AG04449 (cell line): ENCODE measurements at regions not wholly inside any gene's neighbourhood (a gene's known extent, or its start where the extent isn't known, plus 50 kb on each side); places are given as distances from the start of the nearest gene placed in this dataset.
A peak's percentile ranks its signal among the peaks of the same experiment; 100 is the strongest.

Experiments
- CTCF ChIA-PET: fragments of 350-600 bp; formaldehyde crosslinking; extraction: SDS; loops from one replicate; lab custom pipeline; 2021; ENCODE audit warnings: antibody characterized with exemption; lab: Yijun Ruan, JAX
- POLR2A ChIA-PET: fragments of 400-600, 350-600 bp; formaldehyde crosslinking; extraction: SDS; loops from one replicate; lab custom pipeline; 2020; ENCODE audit warnings: antibody characterized with exemption, inconsistent platforms; lab: Yijun Ruan, JAX
- DNase-seq: peaks from one replicate; pipeline ENCODE4 v3.0.0-alpha.2; 2010; ENCODE audit warnings: low read depth, low spot score
- H3K4me3 ChIP-seq: 2 replicates; pipeline ENCODE4 v1.5.1; 2011; ENCODE audit warnings: low read depth, mild to moderate bottlenecking, control low read depth, low read length
- TF ChIP-seq, protein P1 (sequence below): IDR thresholded peaks from one replicate; pipeline ENCODE4 v1.5.1; 2011; ENCODE audit warnings: mild to moderate bottlenecking, moderate library complexity, low read length, control low read depth, inconsistent platforms; ENCODE audit not compliant: insufficient read depth; ENCODE audit errors: missing control alignments

DNA sequence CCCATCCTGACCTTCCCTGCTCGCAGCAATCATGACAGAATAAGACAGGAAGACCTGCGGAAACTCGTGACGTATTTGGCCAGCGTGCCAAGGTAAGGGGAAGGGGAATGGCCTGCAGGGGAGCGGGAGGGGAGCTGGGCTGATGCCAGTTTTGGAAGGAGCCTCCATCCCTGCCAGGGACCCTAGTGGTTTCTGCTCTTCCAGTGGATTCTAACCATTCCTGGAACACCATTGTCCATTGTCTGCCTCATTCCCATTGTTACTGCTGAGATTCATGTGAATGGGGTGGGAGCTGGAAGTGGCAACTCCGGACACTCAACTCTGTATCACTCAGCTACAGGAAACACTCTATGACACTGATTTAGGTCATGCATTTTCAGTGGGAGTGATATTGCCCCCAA, 242.9 kb upstream of the ROPN1 start:
- no peak for DNase-seq
- TF ChIP-seq, protein P1, sequence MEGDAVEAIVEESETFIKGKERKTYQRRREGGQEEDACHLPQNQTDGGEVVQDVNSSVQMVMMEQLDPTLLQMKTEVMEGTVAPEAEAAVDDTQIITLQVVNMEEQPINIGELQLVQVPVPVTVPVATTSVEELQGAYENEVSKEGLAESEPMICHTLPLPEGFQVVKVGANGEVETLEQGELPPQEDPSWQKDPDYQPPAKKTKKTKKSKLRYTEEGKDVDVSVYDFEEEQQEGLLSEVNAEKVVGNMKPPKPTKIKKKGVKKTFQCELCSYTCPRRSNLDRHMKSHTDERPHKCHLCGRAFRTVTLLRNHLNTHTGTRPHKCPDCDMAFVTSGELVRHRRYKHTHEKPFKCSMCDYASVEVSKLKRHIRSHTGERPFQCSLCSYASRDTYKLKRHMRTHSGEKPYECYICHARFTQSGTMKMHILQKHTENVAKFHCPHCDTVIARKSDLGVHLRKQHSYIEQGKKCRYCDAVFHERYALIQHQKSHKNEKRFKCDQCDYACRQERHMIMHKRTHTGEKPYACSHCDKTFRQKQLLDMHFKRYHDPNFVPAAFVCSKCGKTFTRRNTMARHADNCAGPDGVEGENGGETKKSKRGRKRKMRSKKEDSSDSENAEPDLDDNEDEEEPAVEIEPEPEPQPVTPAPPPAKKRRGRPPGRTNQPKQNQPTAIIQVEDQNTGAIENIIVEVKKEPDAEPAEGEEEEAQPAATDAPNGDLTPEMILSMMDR = no peak
- ChIA-PET CTCF (no interaction called here), POLR2A (no interaction called here)
- no peak overlapping the region for H3K4me3 ChIP-seq

DNA sequence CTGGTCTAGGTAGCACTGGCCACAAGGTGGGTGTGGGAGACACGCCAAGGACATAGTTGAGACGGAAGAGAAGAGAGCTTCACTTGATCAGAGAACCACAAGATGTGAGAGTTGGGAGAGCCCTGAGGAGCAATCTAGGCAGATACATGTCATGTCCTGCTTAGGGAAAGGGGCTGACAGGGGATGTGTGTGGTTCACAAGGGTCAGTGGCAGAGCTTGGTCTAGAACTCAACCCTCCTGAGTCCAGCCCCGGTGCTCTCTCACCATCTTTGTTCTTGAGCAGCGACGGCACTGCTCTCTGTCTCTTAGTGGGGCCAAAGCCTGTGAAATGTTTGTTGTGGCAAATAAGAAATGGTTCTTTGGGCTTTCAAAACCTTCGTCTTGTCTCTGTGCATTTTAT, 243.5 kb upstream of the ROPN1 start:
- CTCF ChIA-PET = interaction anchor here (1.4 to 1.5 kb wide), 2 partner anchors 11 to 14 kb away, joined by 4 to 6 read pairs; no protein-coding TSS in a partner anchor
- H3K4me3 ChIP-seq = no peak overlapping the region
- TF ChIP-seq, protein P1 = no peak
- no peak for DNase-seq
- POLR2A ChIA-PET = no interaction called here

GRCh38 chr3:124243177-124243859, 251.4 kb upstream of the ROPN1 start:
- DNase-seq = no peak
- ChIA-PET POLR2A (no interaction called here), CTCF (no interaction called here)
- H3K4me3 ChIP-seq = no peak overlapping the region
- TF ChIP-seq, protein P1 = no peak

- no peak for DNase-seq
- TF ChIP-seq, protein P1 = no peak
- H3K4me3 ChIP-seq = no peak overlapping the region
- ChIA-PET CTCF (interaction anchor here (0.6 to 4.3 kb wide), 9 partner anchors 8 to 231 kb away, joined by 3 to 30 read pairs (median 4); no protein-coding TSS in a partner anchor), POLR2A (no interaction called here)
Measured at GRCh38 chr3:124246376-124246775, 254.5 kb upstream of the ROPN1 start.

- POLR2A ChIA-PET = no interaction called here
- TF ChIP-seq, protein P1 = peak; percentile 28
- no peak for DNase-seq
- CTCF ChIA-PET = interaction anchor here (0.8 to 4.3 kb wide), 11 partner anchors 9 to 232 kb away, joined by 3 to 30 read pairs (median 4); no protein-coding TSS in a partner anchor
- no peak overlapping the region for H3K4me3 ChIP-seq
Measured at GRCh38 chr3:124246949-124247348, 255.0 kb upstream of the ROPN1 start.

- CTCF ChIA-PET = interaction anchor here (0.8 to 4.3 kb wide), 9 partner anchors 9 to 233 kb away, joined by 3 to 30 read pairs (median 4); no protein-coding TSS in a partner anchor
- POLR2A ChIA-PET = interaction anchor here (0.5 kb wide), 1 partner anchor 215 kb away, joined by 3 read pairs; the partner anchor contains the start of gene KALRN
- DNase-seq = peak; percentile 57
Measured at GRCh38 chr3:124248471-124249028, 256.6 kb upstream of the ROPN1 start.

More at GRCh38 chr3:124248471-124249028, 256.6 kb upstream of the ROPN1 start:
- TF ChIP-seq, protein P1 = no peak
- no peak overlapping the region for H3K4me3 ChIP-seq
